ENCODE measurements at regions not wholly inside any gene's neighbourhood (a gene's known extent, or its start where the extent isn't known, plus 50 kb on each side); places are given as distances from the start of the nearest gene placed in this dataset.

GRCh38 chrX:68895778-68896177 is 67.0 kb downstream of the EFNB1 start:
- peaks cover 1% of the 10 kb centered on the region for H3K4me1 Mint-ChIP-seq
- H3K27me3 Mint-ChIP-seq, result no peaks in the 10 kb centered on the region
- no peak overlapping the region for H3K27ac Mint-ChIP-seq
- no peaks in the 10 kb centered on the region for H3K36me3 Mint-ChIP-seq (ENCODE audit: low read depth)
- no peaks in the 10 kb centered on the region for H3K9me3 Mint-ChIP-seq
- H3K4me3 Mint-ChIP-seq, result no peak overlapping the region
- DNase-seq, result no peak
- ATAC-seq, result no peak

- no peaks in the 10 kb centered on the region for H3K36me3 Mint-ChIP-seq (ENCODE audit: low read depth)
- ATAC-seq, result peak; percentile 34
- no peaks in the 10 kb centered on the region for H3K27me3 Mint-ChIP-seq
- H3K4me1 Mint-ChIP-seq, result peaks cover 1% of the 10 kb centered on the region
- H3K27ac Mint-ChIP-seq, result no peak overlapping the region
- no peaks in the 10 kb centered on the region for H3K9me3 Mint-ChIP-seq
- H3K4me3 Mint-ChIP-seq, result no peak overlapping the region
- DNase-seq, result no peak
Observed at GRCh38 chrX:68895341-68895755, 66.5 kb downstream of the EFNB1 start.

- Mint-ChIP-seq H3K4me3 (peak overlapping the region; percentile 21), H3K27ac (no peak overlapping the region), H3K36me3 (ENCODE audit: low read depth) (no peaks in the 10 kb centered on the region), H3K27me3 (no peaks in the 10 kb centered on the region), H3K9me3 (no peaks in the 10 kb centered on the region), H3K4me1 (peaks cover 1% of the 10 kb centered on the region)
- DNase-seq (peak; percentile 5), ATAC-seq (peak; percentile 58)
Observed at GRCh38 chrX:68894513-68895340, 65.9 kb downstream of the EFNB1 start.

GRCh38 chrX:68894142-68894512 is 65.3 kb downstream of the EFNB1 start:
- H3K9me3 Mint-ChIP-seq, result no peaks in the 10 kb centered on the region
- no peak for DNase-seq
- H3K4me1 Mint-ChIP-seq, result peaks cover 1% of the 10 kb centered on the region
- H3K4me3 Mint-ChIP-seq, result no peak overlapping the region
- H3K36me3 Mint-ChIP-seq (ENCODE audit: low read depth), result no peaks in the 10 kb centered on the region
- H3K27ac Mint-ChIP-seq, result no peak overlapping the region
- ATAC-seq, result no peak
- no peaks in the 10 kb centered on the region for H3K27me3 Mint-ChIP-seq

GRCh38 chrX:68892651-68893050 is 63.8 kb downstream of the EFNB1 start:
- DNase-seq, result no peak
- Mint-ChIP-seq H3K4me1 (peaks cover 1% of the 10 kb centered on the region), H3K4me3 (no peak overlapping the region), H3K9me3 (no peaks in the 10 kb centered on the region), H3K27ac (no peak overlapping the region), H3K36me3 (ENCODE audit: low read depth) (no peaks in the 10 kb centered on the region), H3K27me3 (no peaks in the 10 kb centered on the region)
- ATAC-seq, result no peak

GRCh38 chrX:68892134-68892533 is 63.3 kb downstream of the EFNB1 start:
- DNase-seq, result no peak
- ATAC-seq, result no peak
- H3K4me1 Mint-ChIP-seq, result peaks cover 1% of the 10 kb centered on the region
- no peaks in the 10 kb centered on the region for H3K27me3 Mint-ChIP-seq
- no peak overlapping the region for H3K4me3 Mint-ChIP-seq
- no peaks in the 10 kb centered on the region for H3K9me3 Mint-ChIP-seq
- no peaks in the 10 kb centered on the region for H3K36me3 Mint-ChIP-seq (ENCODE audit: low read depth)
- no peak overlapping the region for H3K27ac Mint-ChIP-seq
